ENCODE measurements at regions not wholly inside any gene's neighbourhood (a gene's known extent, or its start where the extent isn't known, plus 50 kb on each side); places are given as distances from the start of the nearest gene placed in this dataset.

DNA sequence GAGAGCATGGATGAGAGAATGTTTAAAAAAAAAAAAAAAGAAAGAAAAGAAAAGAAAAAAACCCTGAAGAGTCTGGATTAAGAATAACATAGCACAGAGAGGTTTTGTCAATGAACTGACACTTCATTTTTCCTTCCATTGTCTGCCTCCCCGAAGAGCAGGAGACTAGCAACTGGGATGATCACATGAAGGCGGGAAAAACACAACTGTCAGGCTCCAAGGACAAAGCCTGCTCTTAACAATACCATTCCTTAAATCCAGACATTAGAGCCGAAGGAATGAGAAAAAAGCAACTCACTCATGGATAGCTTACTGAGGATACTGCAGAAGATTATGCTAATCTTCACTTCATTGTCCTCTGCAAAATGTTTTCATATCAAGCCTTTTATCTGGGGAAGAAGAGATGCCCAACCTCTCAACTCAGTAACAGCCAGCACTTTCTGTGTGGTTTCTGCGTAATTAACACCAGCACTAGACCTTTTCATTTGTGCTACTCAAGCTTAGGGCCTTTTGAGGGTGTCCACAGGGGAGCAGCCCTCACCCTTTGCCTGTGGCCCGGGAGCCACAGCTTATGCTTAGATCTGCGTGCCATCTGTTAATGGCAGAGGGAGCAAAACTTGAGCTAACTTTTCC, 182.3 kb downstream of the BARHL2 start:
- no peak overlapping the region for H3K9ac ChIP-seq (ENCODE audit: low read depth, low read length)

DNA sequence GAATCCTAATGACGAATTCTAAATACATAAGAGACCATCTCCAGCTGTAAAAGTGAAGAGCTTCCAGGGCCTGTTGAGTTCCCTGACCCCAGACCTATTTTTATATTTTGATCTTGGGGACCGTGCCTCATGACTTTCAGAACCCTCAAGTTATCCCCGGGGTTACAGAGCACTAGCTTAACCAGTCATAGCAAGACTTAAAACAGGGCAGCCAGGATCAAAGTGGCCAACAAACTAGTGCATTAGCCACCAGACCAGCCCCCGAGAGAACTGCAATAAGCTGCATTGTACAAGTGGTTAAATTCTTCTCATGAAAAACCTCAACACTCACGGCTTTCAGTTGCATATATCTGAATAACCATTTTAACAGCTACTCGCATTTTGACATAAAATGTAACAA, 183.0 kb downstream of the BARHL2 start:
- H3K9ac ChIP-seq (ENCODE audit: low read depth, low read length) = no peak overlapping the region

More for the DNA sequence above, 182.3 kb downstream of the BARHL2 start:
- H3K36me3 ChIP-seq (ENCODE audit: insufficient read depth, low read length) = no peaks in the 10 kb centered on the region
- H3K9me3 ChIP-seq (ENCODE audit: control insufficient read depth, insufficient read depth, low read length) = no peaks in the 10 kb centered on the region
- peaks cover 15% of the 10 kb centered on the region for H3K4me1 ChIP-seq (ENCODE audit: insufficient read depth, low read length)

DNA sequence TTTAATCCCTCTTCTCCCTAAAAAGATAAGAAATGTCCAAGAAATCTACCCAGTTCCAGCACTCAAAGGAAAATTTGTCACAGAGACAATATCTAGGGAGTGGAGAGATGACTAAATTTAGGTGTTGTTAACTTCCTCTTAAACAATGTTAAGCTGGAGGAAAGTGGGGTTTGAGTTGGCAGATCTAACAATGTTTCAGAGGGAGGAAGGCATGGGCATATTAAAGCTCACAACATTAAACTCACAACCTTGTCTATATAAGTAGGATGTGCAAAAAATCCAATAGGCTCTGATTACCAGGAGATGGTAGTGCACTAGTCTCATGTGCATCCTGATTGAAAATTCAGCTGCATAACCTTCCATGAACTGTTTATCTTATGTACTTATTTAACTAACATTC, 190.1 kb downstream of the BARHL2 start:
- no peak overlapping the region for H3K9ac ChIP-seq (ENCODE audit: low read depth, low read length)
- H3K4me1 ChIP-seq (ENCODE audit: insufficient read depth, low read length) = no peaks in the 10 kb centered on the region
- no peaks in the 10 kb centered on the region for H3K36me3 ChIP-seq (ENCODE audit: insufficient read depth, low read length)
- H3K9me3 ChIP-seq (ENCODE audit: control insufficient read depth, insufficient read depth, low read length) = no peaks in the 10 kb centered on the region

More for the DNA sequence above, 183.0 kb downstream of the BARHL2 start:
- no peaks in the 10 kb centered on the region for H3K36me3 ChIP-seq (ENCODE audit: insufficient read depth, low read length)
- no peaks in the 10 kb centered on the region for H3K9me3 ChIP-seq (ENCODE audit: control insufficient read depth, insufficient read depth, low read length)
- peaks cover 15% of the 10 kb centered on the region for H3K4me1 ChIP-seq (ENCODE audit: insufficient read depth, low read length)

DNA sequence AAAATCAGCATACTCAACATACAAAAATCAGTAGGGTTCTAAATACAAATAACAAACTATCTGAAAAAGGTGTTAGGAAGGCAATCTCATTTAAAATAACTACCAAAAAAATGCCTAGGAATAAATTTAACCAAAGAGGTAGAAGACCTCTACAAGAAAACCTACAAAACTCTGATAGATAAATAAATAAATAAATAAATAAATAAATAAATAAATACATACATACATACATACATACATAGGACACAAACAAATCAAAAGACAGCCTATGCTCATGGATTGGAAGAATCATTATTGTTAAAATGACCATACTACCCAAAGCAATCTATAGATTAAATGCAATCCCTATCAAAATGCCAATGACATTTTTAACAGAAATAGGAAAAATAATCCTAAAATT, 194.7 kb downstream of the BARHL2 start:
- no peak overlapping the region for H3K9ac ChIP-seq (ENCODE audit: low read depth, low read length)
- no peaks in the 10 kb centered on the region for H3K9me3 ChIP-seq (ENCODE audit: control insufficient read depth, insufficient read depth, low read length)
- no peaks in the 10 kb centered on the region for H3K4me1 ChIP-seq (ENCODE audit: insufficient read depth, low read length)
- H3K36me3 ChIP-seq (ENCODE audit: insufficient read depth, low read length) = no peaks in the 10 kb centered on the region

DNA sequence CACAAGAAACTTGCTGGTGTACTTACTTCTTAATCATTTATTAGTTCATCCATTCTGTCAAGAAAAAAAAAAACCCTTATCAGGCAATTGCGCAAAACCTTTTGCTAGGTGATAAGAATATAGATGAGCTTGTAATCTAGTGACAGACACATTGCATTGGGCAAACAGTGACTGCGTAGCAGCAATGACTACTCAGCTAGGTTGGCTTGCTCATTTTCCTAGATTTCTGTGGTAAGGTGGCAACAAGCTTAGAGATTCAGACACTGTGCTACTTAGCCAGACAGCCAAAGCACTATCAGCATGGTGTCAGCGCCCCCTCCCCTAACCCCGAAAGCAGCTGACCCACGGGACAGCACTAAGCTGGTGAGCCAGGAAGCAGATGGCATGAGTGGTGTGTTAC, 203.1 kb downstream of the BARHL2 start:
- H3K4me1 ChIP-seq (ENCODE audit: insufficient read depth, low read length) = peaks cover 24% of the 10 kb centered on the region; the same call in 1 of the 2 replicates
- no peak overlapping the region for H3K9ac ChIP-seq (ENCODE audit: low read depth, low read length)
- H3K36me3 ChIP-seq (ENCODE audit: insufficient read depth, low read length) = no peaks in the 10 kb centered on the region
- no peaks in the 10 kb centered on the region for H3K9me3 ChIP-seq (ENCODE audit: control insufficient read depth, insufficient read depth, low read length)

DNA sequence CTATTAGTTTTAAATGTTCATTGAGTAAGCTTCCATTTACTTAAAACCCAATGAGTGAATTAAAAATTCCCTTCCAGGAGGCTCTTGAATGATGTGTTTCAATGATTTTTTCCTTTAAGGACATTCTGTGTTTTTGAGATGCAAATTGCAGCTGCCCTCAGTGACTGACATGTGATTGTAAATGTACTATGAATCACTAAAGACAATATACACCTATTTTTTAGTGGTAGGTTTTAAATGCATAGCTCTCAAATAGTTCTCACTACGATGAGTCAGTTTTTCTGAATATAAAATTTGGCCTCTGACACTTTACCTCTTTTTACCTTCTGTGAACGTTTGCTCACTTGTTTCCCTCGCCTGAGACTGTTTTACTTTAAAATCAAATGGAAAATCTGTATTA, 204.7 kb downstream of the BARHL2 start:
- no peaks in the 10 kb centered on the region for H3K36me3 ChIP-seq (ENCODE audit: insufficient read depth, low read length)
- no peaks in the 10 kb centered on the region for H3K9me3 ChIP-seq (ENCODE audit: control insufficient read depth, insufficient read depth, low read length)
- no peak overlapping the region for H3K9ac ChIP-seq (ENCODE audit: low read depth, low read length)
- H3K4me1 ChIP-seq (ENCODE audit: insufficient read depth, low read length) = peaks cover 24% of the 10 kb centered on the region; the same call in 1 of the 2 replicates

DNA sequence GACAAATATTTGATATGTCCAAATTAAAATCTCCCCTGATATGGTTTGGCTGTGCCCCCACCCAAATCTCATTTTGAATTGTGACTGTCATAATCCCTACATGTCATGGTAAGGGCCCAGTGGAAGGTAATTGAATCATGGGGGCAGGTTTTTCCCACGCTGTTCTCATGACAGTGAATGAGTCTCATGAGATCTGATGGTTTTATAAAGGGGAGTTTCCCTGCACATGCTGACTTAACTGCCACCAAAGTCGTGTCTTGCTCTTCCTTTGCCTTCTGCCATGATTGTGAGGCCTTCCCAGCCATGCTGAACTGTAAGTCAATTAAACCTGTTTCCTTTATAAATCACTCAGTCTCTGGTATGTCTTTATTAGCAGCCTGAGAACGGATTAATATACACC, 207.0 kb downstream of the BARHL2 start:
- no peaks in the 10 kb centered on the region for H3K36me3 ChIP-seq (ENCODE audit: insufficient read depth, low read length)
- H3K9me3 ChIP-seq (ENCODE audit: control insufficient read depth, insufficient read depth, low read length) = no peaks in the 10 kb centered on the region
- peaks cover 24% of the 10 kb centered on the region; the same call in 1 of the 2 replicates for H3K4me1 ChIP-seq (ENCODE audit: insufficient read depth, low read length)
- H3K9ac ChIP-seq (ENCODE audit: low read depth, low read length) = no peak overlapping the region

DNA sequence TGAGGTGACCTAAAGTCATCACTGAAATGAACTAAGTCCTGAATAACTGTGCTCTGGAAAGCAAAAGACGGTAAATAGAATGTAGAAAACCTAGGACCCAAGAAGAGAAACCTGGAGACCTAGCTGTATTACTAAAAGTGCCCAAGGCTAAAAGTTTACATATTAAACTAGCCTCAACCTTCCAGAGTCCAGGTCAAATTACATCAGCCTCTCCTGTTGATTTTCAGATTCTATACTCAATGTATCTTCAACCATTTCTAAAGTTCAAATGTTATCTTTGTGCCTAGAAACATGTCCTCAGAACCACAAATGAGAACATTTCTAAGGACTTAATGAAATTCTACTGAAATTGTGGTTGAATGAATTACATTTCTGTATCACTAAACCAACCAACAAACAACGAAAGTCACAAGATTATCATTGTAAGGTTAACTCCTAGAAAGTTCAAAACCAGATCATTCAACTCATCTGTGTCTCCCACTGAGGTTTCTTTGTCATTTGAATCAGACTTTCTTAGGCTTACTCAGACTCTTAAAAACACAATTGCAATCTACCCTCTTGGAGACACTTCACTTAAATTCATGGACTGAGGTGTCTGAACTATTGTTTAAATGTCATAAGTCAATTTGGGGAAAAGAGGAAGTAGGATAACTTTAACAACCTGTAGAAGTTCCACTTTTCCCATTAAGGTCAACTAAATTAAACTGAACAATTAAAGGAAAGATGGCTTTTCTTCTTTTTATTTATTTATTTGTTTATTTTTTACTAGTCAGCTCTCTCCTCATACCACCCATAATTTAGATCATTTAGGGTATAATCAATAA, 207.7 kb downstream of the BARHL2 start:
- H3K36me3 ChIP-seq (ENCODE audit: insufficient read depth, low read length) = no peaks in the 10 kb centered on the region
- H3K4me1 ChIP-seq (ENCODE audit: insufficient read depth, low read length) = peaks cover 24% of the 10 kb centered on the region; the same call in 1 of the 2 replicates
- no peak overlapping the region for H3K9ac ChIP-seq (ENCODE audit: low read depth, low read length)
- no peaks in the 10 kb centered on the region for H3K9me3 ChIP-seq (ENCODE audit: control insufficient read depth, insufficient read depth, low read length)

- Histone ChIP-seq H3K4me1 (ENCODE audit: insufficient read depth, low read length) (peaks cover 24% of the 10 kb centered on the region; the same call in 1 of the 2 replicates), H3K9ac (ENCODE audit: low read depth, low read length) (no peak overlapping the region), H3K9me3 (ENCODE audit: control insufficient read depth, insufficient read depth, low read length) (no peaks in the 10 kb centered on the region), H3K36me3 (ENCODE audit: insufficient read depth, low read length) (no peaks in the 10 kb centered on the region)
These were observed 208.5 kb downstream of the BARHL2 start for GRCh38 chr1:90508376-90509167.

- Histone ChIP-seq H3K4me1 (ENCODE audit: insufficient read depth, low read length) (peaks cover 21% of the 10 kb centered on the region), H3K36me3 (ENCODE audit: insufficient read depth, low read length) (no peaks in the 10 kb centered on the region), H3K9ac (ENCODE audit: low read depth, low read length) (no peak overlapping the region), H3K9me3 (ENCODE audit: control insufficient read depth, insufficient read depth, low read length) (no peaks in the 10 kb centered on the region)
These were observed 209.9 kb downstream of the BARHL2 start for GRCh38 chr1:90507173-90507572.

- H3K4me1 ChIP-seq (ENCODE audit: insufficient read depth, low read length) = peaks cover 18% of the 10 kb centered on the region
- no peaks in the 10 kb centered on the region for H3K36me3 ChIP-seq (ENCODE audit: insufficient read depth, low read length)
- H3K9ac ChIP-seq (ENCODE audit: low read depth, low read length) = no peak overlapping the region
- no peaks in the 10 kb centered on the region for H3K9me3 ChIP-seq (ENCODE audit: control insufficient read depth, insufficient read depth, low read length)
These were observed 211.3 kb downstream of the BARHL2 start for GRCh38 chr1:90505806-90506205.

GRCh38 chr1:90504509-90504908, 212.6 kb downstream of the BARHL2 start:
- no peak overlapping the region for H3K9ac ChIP-seq (ENCODE audit: low read depth, low read length)
- peaks cover 11% of the 10 kb centered on the region for H3K4me1 ChIP-seq (ENCODE audit: insufficient read depth, low read length)
- H3K36me3 ChIP-seq (ENCODE audit: insufficient read depth, low read length) = no peaks in the 10 kb centered on the region
- no peaks in the 10 kb centered on the region for H3K9me3 ChIP-seq (ENCODE audit: control insufficient read depth, insufficient read depth, low read length)

DNA sequence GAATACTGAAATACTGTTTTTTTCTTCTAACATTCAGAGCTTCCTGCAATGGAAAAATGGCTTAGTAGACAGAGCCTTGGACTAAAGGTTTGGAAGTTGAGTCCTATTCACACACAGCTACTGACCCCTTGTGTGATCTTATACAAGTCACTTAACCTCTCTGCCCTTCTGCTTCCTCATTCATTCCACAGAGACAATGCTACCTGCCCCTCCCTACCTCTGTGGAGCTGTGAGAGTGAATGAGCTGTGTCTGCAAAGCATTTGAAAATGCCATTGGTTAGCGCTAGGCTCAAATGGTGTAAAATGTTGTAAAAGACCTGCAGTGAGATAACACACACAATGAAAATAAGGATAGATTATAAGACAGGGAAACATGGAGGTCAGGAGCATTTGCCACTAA, 214.4 kb downstream of the BARHL2 start:
- no peak overlapping the region for H3K9ac ChIP-seq (ENCODE audit: low read depth, low read length)
- peaks cover 6% of the 10 kb centered on the region; the same call in 1 of the 2 replicates for H3K4me1 ChIP-seq (ENCODE audit: insufficient read depth, low read length)
- no peaks in the 10 kb centered on the region for H3K9me3 ChIP-seq (ENCODE audit: control insufficient read depth, insufficient read depth, low read length)
- no peaks in the 10 kb centered on the region for H3K36me3 ChIP-seq (ENCODE audit: insufficient read depth, low read length)

- Histone ChIP-seq H3K9me3 (ENCODE audit: control insufficient read depth, insufficient read depth, low read length) (no peaks in the 10 kb centered on the region), H3K36me3 (ENCODE audit: insufficient read depth, low read length) (no peaks in the 10 kb centered on the region), H3K4me1 (ENCODE audit: insufficient read depth, low read length) (peaks cover 6% of the 10 kb centered on the region; the same call in 1 of the 2 replicates), H3K9ac (ENCODE audit: low read depth, low read length) (no peak overlapping the region)
These were observed 214.9 kb downstream of the BARHL2 start for GRCh38 chr1:90502194-90502593.
